Astrocyte (in vitro differentiated cells and primary cell): ENCODE measurements at regions not wholly inside any gene's neighbourhood (a gene's known extent, or its start where the extent isn't known, plus 50 kb on each side); places are given as distances from the start of the nearest gene placed in this dataset.

Source experiments
- EZH2 ChIP-seq: IDR thresholded peaks from 2 replicates; pipeline ENCODE4 v1.6.1; 2012; ENCODE audit warnings: mild to moderate bottlenecking, low read length, inconsistent platforms; ENCODE audit not compliant: insufficient read depth
- TF ChIP-seq, protein P1 (sequence below): IDR thresholded peaks from 2 replicates; pipeline ENCODE4 v1.5.1; 2011; ENCODE audit warnings: low read depth, mild to moderate bottlenecking, inconsistent platforms, low read length, moderate library complexity; ENCODE audit not compliant: insufficient read depth

DNA sequence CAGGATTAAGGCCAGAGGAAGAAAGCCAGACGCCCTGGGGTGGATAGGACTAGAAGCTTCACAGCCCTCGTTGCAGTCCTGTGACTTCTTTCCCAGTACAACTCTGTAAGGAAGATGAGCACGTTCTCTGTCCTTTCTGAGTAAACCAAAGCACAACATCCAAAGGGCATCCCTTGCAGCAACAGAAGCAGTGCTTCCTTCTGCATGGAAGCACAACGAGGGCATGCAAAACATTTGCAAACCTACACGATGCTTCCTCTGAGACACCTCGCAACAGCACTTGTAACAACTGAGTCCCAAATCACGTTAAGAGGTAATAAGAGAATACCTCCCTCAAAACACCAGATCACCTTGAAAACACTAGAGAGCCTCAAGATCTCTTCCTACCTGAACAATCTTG lies 335.7 kb upstream of the RASGEF1B start:
- TF ChIP-seq, protein P1, sequence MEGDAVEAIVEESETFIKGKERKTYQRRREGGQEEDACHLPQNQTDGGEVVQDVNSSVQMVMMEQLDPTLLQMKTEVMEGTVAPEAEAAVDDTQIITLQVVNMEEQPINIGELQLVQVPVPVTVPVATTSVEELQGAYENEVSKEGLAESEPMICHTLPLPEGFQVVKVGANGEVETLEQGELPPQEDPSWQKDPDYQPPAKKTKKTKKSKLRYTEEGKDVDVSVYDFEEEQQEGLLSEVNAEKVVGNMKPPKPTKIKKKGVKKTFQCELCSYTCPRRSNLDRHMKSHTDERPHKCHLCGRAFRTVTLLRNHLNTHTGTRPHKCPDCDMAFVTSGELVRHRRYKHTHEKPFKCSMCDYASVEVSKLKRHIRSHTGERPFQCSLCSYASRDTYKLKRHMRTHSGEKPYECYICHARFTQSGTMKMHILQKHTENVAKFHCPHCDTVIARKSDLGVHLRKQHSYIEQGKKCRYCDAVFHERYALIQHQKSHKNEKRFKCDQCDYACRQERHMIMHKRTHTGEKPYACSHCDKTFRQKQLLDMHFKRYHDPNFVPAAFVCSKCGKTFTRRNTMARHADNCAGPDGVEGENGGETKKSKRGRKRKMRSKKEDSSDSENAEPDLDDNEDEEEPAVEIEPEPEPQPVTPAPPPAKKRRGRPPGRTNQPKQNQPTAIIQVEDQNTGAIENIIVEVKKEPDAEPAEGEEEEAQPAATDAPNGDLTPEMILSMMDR, result no peak
- TF ChIP-seq EZH2, result no peak
